HEK293T (cell line): ENCODE measurements at regions not wholly inside any gene's neighbourhood (a gene's known extent, or its start where the extent isn't known, plus 50 kb on each side); places are given as distances from the start of the nearest gene placed in this dataset.

Experiments
- BHLHE40 ChIP-seq: fragments of 450-650 bp; IDR thresholded peaks from 2 replicates; pipeline ENCODE4 v1.6.1; 2016; ENCODE audit warnings: mild to moderate bottlenecking, moderate library complexity, borderline replicate concordance
- CTBP1 ChIP-seq: fragments of 450-650 bp; IDR thresholded peaks from 2 replicates; pipeline ENCODE4 v1.6.1; 2016; ENCODE audit warnings: borderline replicate concordance
- ELF4 ChIP-seq: fragments of 450-650 bp; IDR thresholded peaks from 2 replicates; pipeline ENCODE4 v1.6.1; 2017; ENCODE audit warnings: antibody characterized with exemption
- FOXA1 ChIP-seq: fragments of 450-650 bp; IDR thresholded peaks from 2 replicates; pipeline ENCODE4 v1.6.1; 2016; ENCODE audit warnings: mild to moderate bottlenecking
- SP1 ChIP-seq: fragments of 450-650 bp; IDR thresholded peaks from 2 replicates; pipeline ENCODE4 v1.6.1; 2017
- SUZ12 ChIP-seq: fragments of 450-650 bp; IDR thresholded peaks from 2 replicates; pipeline ENCODE4 v1.6.1; 2016; ENCODE audit warnings: mild to moderate bottlenecking
- ZNF384 ChIP-seq: fragments of 450-650 bp; IDR thresholded peaks from 2 replicates; pipeline ENCODE4 v1.6.1; 2016

DNA sequence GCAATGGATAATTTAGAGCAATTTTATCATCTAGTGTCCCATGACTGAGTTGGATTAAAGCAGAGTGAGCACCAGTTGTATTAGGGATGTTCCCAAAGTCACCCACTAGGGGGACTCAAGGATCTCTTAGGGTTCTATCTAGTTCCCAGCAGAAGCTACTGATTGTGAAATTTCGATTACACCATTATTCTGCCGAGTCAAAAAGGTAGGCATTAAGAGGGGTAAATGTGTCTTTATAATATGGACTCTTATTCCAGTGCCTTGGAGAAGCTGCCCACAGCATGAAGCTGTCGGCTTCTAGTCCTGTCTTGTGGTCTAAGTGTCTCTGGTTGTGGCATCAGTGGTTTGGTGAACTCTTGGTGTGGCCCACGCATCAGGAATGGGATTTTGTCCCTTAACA, 53.3 kb downstream of the RGS12 start:
- TF ChIP-seq FOXA1, result no peak
- TF ChIP-seq BHLHE40, result no peak
- no peak for TF ChIP-seq CTBP1
- TF ChIP-seq ZNF384, result no peak
- no peak for TF ChIP-seq SP1
- no peak for TF ChIP-seq SUZ12
- no peak for TF ChIP-seq ELF4
